ENCODE measurements at regions not wholly inside any gene's neighbourhood (a gene's known extent, or its start where the extent isn't known, plus 50 kb on each side); places are given as distances from the start of the nearest gene placed in this dataset.

GRCh38 chr11:23079382-23079813, 219.1 kb upstream of the CCDC179 start:
- no peak for TF ChIP-seq CTCF (conservative IDR thresholded peaks at IDR 0.05; ENCODE audit: low read depth, low read length)
- peak; percentile 12 for DNase-seq (ENCODE audit: low read depth)
- no peak overlapping the region for H3K4me3 ChIP-seq (ENCODE audit: low read length)

GRCh38 chr11:23087407-23087806, 227.1 kb upstream of the CCDC179 start:
- no peak for TF ChIP-seq CTCF (conservative IDR thresholded peaks at IDR 0.05; ENCODE audit: low read depth, low read length)
- no peak for DNase-seq (ENCODE audit: low read depth)

GRCh38 chr11:23090659-23091058, 230.4 kb upstream of the CCDC179 start:
- no peak overlapping the region for H3K4me3 ChIP-seq (ENCODE audit: low read length)
- no peak for DNase-seq (ENCODE audit: low read depth)
- TF ChIP-seq CTCF (conservative IDR thresholded peaks at IDR 0.05; ENCODE audit: low read depth, low read length) = no peak

More at GRCh38 chr11:23087407-23087806, 227.1 kb upstream of the CCDC179 start:
- H3K4me3 ChIP-seq (ENCODE audit: low read length) = no peak overlapping the region

GRCh38 chr11:23095650-23096189, 235.4 kb upstream of the CCDC179 start:
- H3K4me3 ChIP-seq (ENCODE audit: low read length) = no peak overlapping the region
- DNase-seq (ENCODE audit: low read depth) = no peak
- no peak for TF ChIP-seq CTCF (conservative IDR thresholded peaks at IDR 0.05; ENCODE audit: low read depth, low read length)

GRCh38 chr11:23097891-23098290, 237.6 kb upstream of the CCDC179 start:
- no peak overlapping the region for H3K4me3 ChIP-seq (ENCODE audit: low read length)
- no peak for TF ChIP-seq CTCF (conservative IDR thresholded peaks at IDR 0.05; ENCODE audit: low read depth, low read length)
- DNase-seq (ENCODE audit: low read depth) = no peak

- no peak for DNase-seq (ENCODE audit: low read depth)
- TF ChIP-seq CTCF (conservative IDR thresholded peaks at IDR 0.05; ENCODE audit: low read depth, low read length) = no peak
- H3K4me3 ChIP-seq (ENCODE audit: low read length) = no peak overlapping the region
Observed at GRCh38 chr11:23099256-23099655, 239.0 kb upstream of the CCDC179 start.

- DNase-seq (ENCODE audit: low read depth) = no peak
- H3K4me3 ChIP-seq (ENCODE audit: low read length) = no peak overlapping the region
- no peak for TF ChIP-seq CTCF (conservative IDR thresholded peaks at IDR 0.05; ENCODE audit: low read depth, low read length)
Observed at GRCh38 chr11:23100726-23101125, 240.5 kb upstream of the CCDC179 start.

All from retinal pigment epithelial cell (primary cell).